ENCODE measurements at regions not wholly inside any gene's neighbourhood (a gene's known extent, or its start where the extent isn't known, plus 50 kb on each side); places are given as distances from the start of the nearest gene placed in this dataset.

DNA sequence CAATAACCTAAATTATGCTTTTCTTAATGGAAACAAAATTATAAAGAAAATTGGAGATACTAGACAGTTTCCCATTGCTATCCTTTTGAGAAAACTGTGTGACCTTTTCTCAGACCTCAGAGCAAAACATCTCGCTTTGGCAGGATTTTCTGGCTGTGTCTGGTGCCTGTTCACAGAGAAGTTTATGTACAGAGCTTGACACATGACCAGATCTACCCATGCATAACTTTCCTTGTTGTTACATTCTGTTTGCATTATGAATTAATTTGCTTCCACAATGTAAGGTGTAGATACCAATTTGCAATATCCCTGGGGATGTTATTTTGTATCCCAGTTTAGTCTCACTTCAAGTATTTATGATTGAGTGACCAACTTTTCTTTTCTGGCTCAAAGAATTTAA, 565.0 kb downstream of the XPNPEP1 start:
- TF ChIP-seq, protein P1, sequence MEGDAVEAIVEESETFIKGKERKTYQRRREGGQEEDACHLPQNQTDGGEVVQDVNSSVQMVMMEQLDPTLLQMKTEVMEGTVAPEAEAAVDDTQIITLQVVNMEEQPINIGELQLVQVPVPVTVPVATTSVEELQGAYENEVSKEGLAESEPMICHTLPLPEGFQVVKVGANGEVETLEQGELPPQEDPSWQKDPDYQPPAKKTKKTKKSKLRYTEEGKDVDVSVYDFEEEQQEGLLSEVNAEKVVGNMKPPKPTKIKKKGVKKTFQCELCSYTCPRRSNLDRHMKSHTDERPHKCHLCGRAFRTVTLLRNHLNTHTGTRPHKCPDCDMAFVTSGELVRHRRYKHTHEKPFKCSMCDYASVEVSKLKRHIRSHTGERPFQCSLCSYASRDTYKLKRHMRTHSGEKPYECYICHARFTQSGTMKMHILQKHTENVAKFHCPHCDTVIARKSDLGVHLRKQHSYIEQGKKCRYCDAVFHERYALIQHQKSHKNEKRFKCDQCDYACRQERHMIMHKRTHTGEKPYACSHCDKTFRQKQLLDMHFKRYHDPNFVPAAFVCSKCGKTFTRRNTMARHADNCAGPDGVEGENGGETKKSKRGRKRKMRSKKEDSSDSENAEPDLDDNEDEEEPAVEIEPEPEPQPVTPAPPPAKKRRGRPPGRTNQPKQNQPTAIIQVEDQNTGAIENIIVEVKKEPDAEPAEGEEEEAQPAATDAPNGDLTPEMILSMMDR (conservative IDR thresholded peaks at IDR 0.05; ENCODE audit: low read depth in 2 of 2): no peak
- no peak for TF ChIP-seq EZH2phosphoT487 (IDR thresholded peaks at IDR 0.05; ENCODE audit: unreplicated experiment)
- TF ChIP-seq ZNF114 (CRISPR knock-in tag; IDR thresholded peaks at IDR 0.05): no peak
- TF ChIP-seq, protein P2, sequence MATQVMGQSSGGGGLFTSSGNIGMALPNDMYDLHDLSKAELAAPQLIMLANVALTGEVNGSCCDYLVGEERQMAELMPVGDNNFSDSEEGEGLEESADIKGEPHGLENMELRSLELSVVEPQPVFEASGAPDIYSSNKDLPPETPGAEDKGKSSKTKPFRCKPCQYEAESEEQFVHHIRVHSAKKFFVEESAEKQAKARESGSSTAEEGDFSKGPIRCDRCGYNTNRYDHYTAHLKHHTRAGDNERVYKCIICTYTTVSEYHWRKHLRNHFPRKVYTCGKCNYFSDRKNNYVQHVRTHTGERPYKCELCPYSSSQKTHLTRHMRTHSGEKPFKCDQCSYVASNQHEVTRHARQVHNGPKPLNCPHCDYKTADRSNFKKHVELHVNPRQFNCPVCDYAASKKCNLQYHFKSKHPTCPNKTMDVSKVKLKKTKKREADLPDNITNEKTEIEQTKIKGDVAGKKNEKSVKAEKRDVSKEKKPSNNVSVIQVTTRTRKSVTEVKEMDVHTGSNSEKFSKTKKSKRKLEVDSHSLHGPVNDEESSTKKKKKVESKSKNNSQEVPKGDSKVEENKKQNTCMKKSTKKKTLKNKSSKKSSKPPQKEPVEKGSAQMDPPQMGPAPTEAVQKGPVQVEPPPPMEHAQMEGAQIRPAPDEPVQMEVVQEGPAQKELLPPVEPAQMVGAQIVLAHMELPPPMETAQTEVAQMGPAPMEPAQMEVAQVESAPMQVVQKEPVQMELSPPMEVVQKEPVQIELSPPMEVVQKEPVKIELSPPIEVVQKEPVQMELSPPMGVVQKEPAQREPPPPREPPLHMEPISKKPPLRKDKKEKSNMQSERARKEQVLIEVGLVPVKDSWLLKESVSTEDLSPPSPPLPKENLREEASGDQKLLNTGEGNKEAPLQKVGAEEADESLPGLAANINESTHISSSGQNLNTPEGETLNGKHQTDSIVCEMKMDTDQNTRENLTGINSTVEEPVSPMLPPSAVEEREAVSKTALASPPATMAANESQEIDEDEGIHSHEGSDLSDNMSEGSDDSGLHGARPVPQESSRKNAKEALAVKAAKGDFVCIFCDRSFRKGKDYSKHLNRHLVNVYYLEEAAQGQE (IDR thresholded peaks at IDR 0.05; ENCODE audit: unreplicated experiment): no peak
- TF ChIP-seq NANOG (IDR thresholded peaks at IDR 0.05; ENCODE audit: borderline replicate concordance): no peak
- no peak for TF ChIP-seq EZH2 (IDR thresholded peaks at IDR 0.05; ENCODE audit: low read depth, unreplicated experiment)
- no peak for TF ChIP-seq POLR2AphosphoS5 (IDR thresholded peaks at IDR 0.05; ENCODE audit: low read depth)
- TF ChIP-seq, protein P3, sequence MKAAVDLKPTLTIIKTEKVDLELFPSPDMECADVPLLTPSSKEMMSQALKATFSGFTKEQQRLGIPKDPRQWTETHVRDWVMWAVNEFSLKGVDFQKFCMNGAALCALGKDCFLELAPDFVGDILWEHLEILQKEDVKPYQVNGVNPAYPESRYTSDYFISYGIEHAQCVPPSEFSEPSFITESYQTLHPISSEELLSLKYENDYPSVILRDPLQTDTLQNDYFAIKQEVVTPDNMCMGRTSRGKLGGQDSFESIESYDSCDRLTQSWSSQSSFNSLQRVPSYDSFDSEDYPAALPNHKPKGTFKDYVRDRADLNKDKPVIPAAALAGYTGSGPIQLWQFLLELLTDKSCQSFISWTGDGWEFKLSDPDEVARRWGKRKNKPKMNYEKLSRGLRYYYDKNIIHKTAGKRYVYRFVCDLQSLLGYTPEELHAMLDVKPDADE (IDR thresholded peaks at IDR 0.05): no peak

Measured in GM23338 (cell line).